ENCODE measurements at regions not wholly inside any gene's neighbourhood (a gene's known extent, or its start where the extent isn't known, plus 50 kb on each side); places are given as distances from the start of the nearest gene placed in this dataset.

DNA sequence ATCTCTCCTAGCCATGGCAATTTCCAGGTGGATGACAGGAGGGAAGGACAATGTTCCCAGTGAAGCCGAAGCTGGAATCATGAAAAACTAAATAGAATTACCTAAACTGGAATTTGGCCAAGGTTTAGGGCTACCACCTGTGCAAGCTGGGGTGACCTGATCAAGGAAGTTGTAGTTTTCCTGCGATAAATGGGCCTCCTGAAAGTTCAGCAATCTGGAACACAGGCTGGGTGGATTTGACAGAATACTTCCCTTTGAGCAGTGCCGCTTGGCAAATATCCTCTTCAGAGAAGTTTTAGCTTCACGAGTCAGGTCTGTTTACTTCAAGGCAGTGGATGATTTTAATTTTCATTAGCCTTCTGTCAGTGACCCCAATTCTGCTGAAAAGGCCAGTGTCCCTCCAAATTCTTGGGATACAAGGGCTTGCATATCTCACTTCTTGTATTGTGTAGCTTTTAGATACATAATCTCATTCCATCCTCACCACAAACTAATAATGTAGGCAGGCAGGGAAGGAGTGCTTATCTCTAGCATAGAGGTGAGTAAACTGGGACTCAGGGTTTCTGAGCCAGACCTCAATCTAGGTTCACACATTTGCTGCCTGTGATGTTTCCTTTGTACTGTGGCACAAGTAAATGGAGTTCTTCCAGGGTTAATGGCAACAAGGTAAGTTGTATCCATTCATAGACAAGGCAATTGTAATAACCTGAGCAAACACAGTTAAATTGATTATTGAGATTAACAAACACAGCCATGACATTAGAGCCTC lies 349.4 kb downstream of the NUF2 start:
- Histone ChIP-seq H3K56ac (ENCODE audit: extremely low read depth, insufficient read depth, low read length) (no peak overlapping the region), H2BK15ac (ENCODE audit: low read depth, low read length) (no peak overlapping the region), H3K23ac (ENCODE audit: low read depth, low read length) (no peak overlapping the region), H2BK5ac (ENCODE audit: low read depth, low read length, poor library complexity, severe bottlenecking) (no peak overlapping the region), H2BK120ac (ENCODE audit: low read depth, low read length) (no peak overlapping the region), H2AK9ac (replicated peaks; ENCODE audit: low read depth, low read length, poor library complexity) (no peak overlapping the region), H4K8ac (ENCODE audit: low read depth in 2 of 2, low read length in 2 of 2) (no peak overlapping the region), H3K4me1 (ENCODE audit: control insufficient read depth, insufficient read depth, low read length) (no peaks in the 10 kb centered on the region), H3K4me2 (ENCODE audit: low read depth, low read length) (no peak overlapping the region), H3K14ac (replicated peaks; ENCODE audit: low read depth, low read length) (no peak overlapping the region), H2BK20ac (ENCODE audit: low read depth, low read length) (no peak overlapping the region), H3K27ac (ENCODE audit: insufficient read depth, low read length) (no peak overlapping the region), H2AFZ (replicated peaks; ENCODE audit: low read length, poor library complexity) (no peak overlapping the region), H3K4ac (ENCODE audit: low read depth, low read length) (no peak overlapping the region), H3K79me1 (ENCODE audit: low read depth in 1 of 2, low read length in 2 of 2) (no peaks in the 10 kb centered on the region), H4K20me1 (ENCODE audit: insufficient read depth, low read length) (no peaks in the 10 kb centered on the region), H3K27me3 (ENCODE audit: control insufficient read depth, insufficient read depth, low read length) (no peaks in the 10 kb centered on the region), H3K9me1 (ENCODE audit: insufficient read depth, low read length) (no peaks in the 10 kb centered on the region), H3K9ac (ENCODE audit: low read depth, low read length) (no peak overlapping the region), H3K18ac (ENCODE audit: low read depth, low read length) (no peak overlapping the region), H3K9me3 (ENCODE audit: control insufficient read depth, insufficient read depth, low read length) (no peaks in the 10 kb centered on the region), H3K4me3 (ENCODE audit: insufficient read depth, low read depth, low read length) (no peak overlapping the region), H4K91ac (ENCODE audit: insufficient read depth, low read depth, low read length) (no peak overlapping the region), H4K5ac (ENCODE audit: low read depth, low read length) (no peak overlapping the region), H3K36me3 (ENCODE audit: control insufficient read depth, insufficient read depth, low read length) (no peaks in the 10 kb centered on the region), H2AK5ac (ENCODE audit: low read depth, low read length) (no peak overlapping the region)
- CTCF ChIA-PET, result no interaction called here
- ATAC-seq (ENCODE audit: low read depth), result no peak
- no peak for DNase-seq
- in situ Hi-C loops (cut with MboI; ENCODE audit: low sequenced_read_pairs) (no loop called here), intact Hi-C loops (cut with micrococcal nuclease) (no loop called here), dilution Hi-C loops (cut with HindIII; ENCODE audit: low sequenced_read_pairs, unreplicated experiment) (no loop called here)
- POLR2A ChIA-PET (ENCODE audit: unreplicated experiment), result no interaction called here
- TF ChIP-seq MAFK (IDR thresholded peaks at IDR 0.05; ENCODE audit: low read depth, low read length), result no peak
- no peak for TF ChIP-seq POLR2A (IDR thresholded peaks at IDR 0.05; ENCODE audit: low read depth, low read length)
- TF ChIP-seq MXI1 (IDR thresholded peaks at IDR 0.05; ENCODE audit: borderline replicate concordance, low read depth, low read length), result no peak
- no peak for TF ChIP-seq NFE2L2 (IDR thresholded peaks at IDR 0.05; ENCODE audit: low read depth, low read length)
- no peak for TF ChIP-seq CEBPB (IDR thresholded peaks at IDR 0.05; ENCODE audit: low read depth, low read length)
- no peak for TF ChIP-seq BHLHE40 (IDR thresholded peaks at IDR 0.05; ENCODE audit: low read depth, low read length)
- TF ChIP-seq FOS (IDR thresholded peaks at IDR 0.05; ENCODE audit: low read depth, low read length), result no peak
- BruUV-seq (replicated peaks), result no TSS peak
- 67% methylated on average over 1 of the region's 4 CpGs; no CpG with 5 or more reads in 1 of the 2 experiments for WGBS, 2 experiments (ENCODE audit: extremely low coverage in 2 of 2, insufficient read length in 1 of 2)

Measured in IMR-90 (cell line).